ENCODE measurements at regions not wholly inside any gene's neighbourhood (a gene's known extent, or its start where the extent isn't known, plus 50 kb on each side); places are given as distances from the start of the nearest gene placed in this dataset.

DNA sequence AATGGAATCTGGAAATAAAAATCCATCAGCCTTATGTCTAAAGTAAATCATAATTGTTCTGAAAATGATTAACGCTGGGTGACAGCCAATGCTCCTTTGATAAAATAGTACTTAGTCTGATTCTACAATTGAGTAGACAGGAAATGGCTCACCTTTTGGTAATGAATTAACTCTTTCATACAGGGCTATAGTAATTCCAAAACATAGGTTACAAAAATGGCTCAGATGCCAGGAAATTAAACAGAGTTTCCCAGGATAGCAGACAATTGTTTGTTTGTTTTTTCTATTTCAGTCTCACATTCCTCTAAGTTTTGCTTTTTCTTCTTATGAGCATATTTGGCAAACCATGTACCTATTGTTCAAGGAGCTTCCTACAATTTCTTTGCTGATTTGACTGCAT lies 257.2 kb upstream of the EPHA7 start:
- TF ChIP-seq ZNF274 (IDR thresholded peaks at IDR 0.05; ENCODE audit: low read depth, low read length) (no peak), YY1 (IDR thresholded peaks at IDR 0.05; ENCODE audit: insufficient read depth, insufficient read length) (no peak), SUZ12 (IDR thresholded peaks at IDR 0.05; ENCODE audit: extremely low read depth, insufficient read depth, insufficient read length) (no peak)

All from NT2/D1 (cell line).